ENCODE measurements at regions not wholly inside any gene's neighbourhood (a gene's known extent, or its start where the extent isn't known, plus 50 kb on each side); places are given as distances from the start of the nearest gene placed in this dataset.

- 93 to 94% methylated on average over 8 of the region's 8 CpGs for WGBS, 2 donors
- H3K4me3 ChIP-seq (ENCODE audit: low read depth, poor library complexity, severe bottlenecking) = no peak overlapping the region
- no peak for DNase-seq (ENCODE audit: low spot score in 2 of 2)
- intact Hi-C loops (cut with DNase I; ENCODE audit: low total_unique reads) = no loop called here
- no peak for TF ChIP-seq CTCF (IDR thresholded peaks at IDR 0.05)
- no peak for TF ChIP-seq POLR2A (IDR thresholded peaks at IDR 0.05)
Measured at GRCh38 chr14:71344506-71344905, 437.2 kb downstream of the PCNX1 start.

GRCh38 chr14:71346685-71347084 lies 439.4 kb downstream of the PCNX1 start:
- intact Hi-C loops (cut with DNase I; ENCODE audit: low total_unique reads) = no loop called here
- H3K4me3 ChIP-seq (ENCODE audit: low read depth, poor library complexity, severe bottlenecking) = no peak overlapping the region
- DNase-seq (ENCODE audit: low spot score in 2 of 2) = no peak
- no peak for TF ChIP-seq CTCF (IDR thresholded peaks at IDR 0.05)
- no peak for TF ChIP-seq POLR2A (IDR thresholded peaks at IDR 0.05)
- 59 to 80% methylated on average over 5 of the region's 5 CpGs for WGBS, 2 donors

- no peak for TF ChIP-seq CTCF (IDR thresholded peaks at IDR 0.05)
- TF ChIP-seq POLR2A (IDR thresholded peaks at IDR 0.05) = no peak
- intact Hi-C loops (cut with DNase I; ENCODE audit: low total_unique reads) = no loop called here
- no peak overlapping the region for H3K4me3 ChIP-seq (ENCODE audit: low read depth, poor library complexity, severe bottlenecking)
- 95% methylated on average over 2 of the region's 2 CpGs for WGBS, 2 donors
- DNase-seq (ENCODE audit: low spot score in 2 of 2) = no peak
Measured at GRCh38 chr14:71348394-71348793, 441.1 kb downstream of the PCNX1 start.

DNA sequence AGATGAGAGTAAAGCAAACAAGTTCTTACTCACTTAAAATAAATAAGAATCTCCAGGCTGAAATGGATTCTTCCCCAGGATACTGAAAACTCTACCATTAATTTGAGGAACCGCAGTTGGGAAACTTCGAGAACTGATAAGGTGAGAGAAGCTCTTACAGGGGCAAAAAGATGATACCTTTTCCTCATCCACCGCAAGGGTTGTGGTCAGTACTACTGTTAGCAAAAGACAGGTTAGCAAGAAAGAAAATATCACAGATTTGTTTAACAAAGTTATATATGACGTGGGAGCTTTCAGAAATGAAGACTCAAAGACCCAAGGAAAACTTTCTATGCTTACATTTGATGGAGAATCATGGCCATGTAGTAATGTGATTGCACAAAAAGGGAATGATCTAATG lies 441.6 kb downstream of the PCNX1 start:
- DNase-seq (ENCODE audit: low spot score in 2 of 2) = no peak
- no peak for TF ChIP-seq POLR2A (IDR thresholded peaks at IDR 0.05)
- no peak for TF ChIP-seq CTCF (IDR thresholded peaks at IDR 0.05)
- H3K4me3 ChIP-seq (ENCODE audit: low read depth, poor library complexity, severe bottlenecking) = no peak overlapping the region
- intact Hi-C loops (cut with DNase I; ENCODE audit: low total_unique reads) = no loop called here
- 96% methylated on average over 4 of the region's 4 CpGs for WGBS, 2 donors

GRCh38 chr14:71354142-71354541 lies 446.9 kb downstream of the PCNX1 start:
- intact Hi-C loops (cut with DNase I; ENCODE audit: low total_unique reads) = no loop called here
- WGBS, 2 donors = 90 to 91% methylated on average over 8 of the region's 8 CpGs
- no peak overlapping the region for H3K4me3 ChIP-seq (ENCODE audit: low read depth, poor library complexity, severe bottlenecking)
- TF ChIP-seq CTCF (IDR thresholded peaks at IDR 0.05) (no peak), POLR2A (IDR thresholded peaks at IDR 0.05) (no peak)
- no peak for DNase-seq (ENCODE audit: low spot score in 2 of 2)

DNA sequence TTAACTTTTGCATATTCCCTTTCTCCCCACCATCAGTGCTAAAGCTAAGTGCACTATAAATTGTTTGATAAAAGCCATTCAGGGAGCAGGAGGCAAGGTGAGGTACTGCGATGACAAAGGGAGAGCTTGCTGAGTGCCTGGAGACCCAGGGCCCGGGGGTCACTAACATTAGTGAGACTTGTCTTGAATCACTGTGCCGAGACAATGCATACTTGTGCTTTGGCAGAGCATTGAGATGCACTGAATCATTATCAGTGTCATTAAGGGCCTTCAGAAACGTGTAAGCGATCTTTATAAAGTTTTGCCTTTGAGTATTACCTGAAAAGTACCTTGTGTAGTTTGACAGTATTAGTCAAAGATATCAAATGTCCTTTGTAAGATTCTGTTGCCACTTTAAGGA lies 447.5 kb downstream of the PCNX1 start:
- TF ChIP-seq CTCF (IDR thresholded peaks at IDR 0.05) = no peak
- TF ChIP-seq POLR2A (IDR thresholded peaks at IDR 0.05) = no peak
- 51 to 56% methylated on average over 5 of the region's 5 CpGs for WGBS, 2 donors
- DNase-seq (ENCODE audit: low spot score in 2 of 2) = no peak
- H3K4me3 ChIP-seq (ENCODE audit: low read depth, poor library complexity, severe bottlenecking) = no peak overlapping the region
- intact Hi-C loops (cut with DNase I; ENCODE audit: low total_unique reads) = no loop called here

All from lower leg skin (tissue), 4 donors.